GM19035 (cell line): ENCODE measurements at regions not wholly inside any gene's neighbourhood (a gene's known extent, or its start where the extent isn't known, plus 50 kb on each side); places are given as distances from the start of the nearest gene placed in this dataset.

Experiments used
- ATAC-seq: cut with Tn5 transposase; IDR thresholded peaks from one replicate; pipeline ENCODE4 v1.9.1; 2021; ENCODE audit not compliant: unreplicated experiment

DNA sequence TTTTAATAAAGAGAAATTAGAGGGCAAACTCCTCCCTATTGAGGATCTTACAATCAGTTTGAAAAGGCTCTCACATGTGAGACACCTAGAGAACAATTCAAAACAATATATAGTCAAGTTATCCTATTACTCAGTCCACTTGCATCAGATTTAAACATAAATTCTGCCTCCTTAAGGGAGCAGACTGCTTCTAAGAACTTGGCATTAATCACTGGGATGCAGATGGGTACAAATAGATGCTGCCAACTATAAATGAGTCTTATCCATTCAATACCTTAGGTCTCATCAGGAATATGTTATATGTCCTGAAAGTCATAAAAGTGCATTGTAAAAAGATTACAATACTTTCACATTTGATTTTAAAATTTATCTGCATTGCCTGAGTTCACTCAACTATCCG, 269.3 kb upstream of the KIRREL3 start:
- no peak for ATAC-seq

- no peak for ATAC-seq
These were observed 268.4 kb upstream of the KIRREL3 start for GRCh38 chr11:127268932-127269331.

DNA sequence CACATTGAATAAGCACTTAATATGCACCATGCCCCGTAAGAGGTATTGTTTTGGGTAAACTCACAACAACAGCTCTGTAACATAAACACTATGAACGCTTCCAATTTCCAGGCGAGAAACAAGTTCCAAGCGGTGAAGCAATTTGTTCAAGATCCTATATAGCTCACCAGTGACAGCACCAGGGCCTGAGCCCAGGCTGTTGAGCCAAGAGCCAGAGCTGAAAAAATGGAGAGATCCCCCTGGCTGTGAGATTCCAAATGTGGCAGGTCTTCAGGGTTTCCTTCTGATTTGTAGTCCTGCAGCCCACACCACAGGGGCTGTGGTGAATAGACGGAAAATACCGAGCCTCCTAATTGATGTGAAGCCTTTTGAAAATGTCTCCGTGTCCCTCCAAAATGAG, 268.0 kb upstream of the KIRREL3 start:
- ATAC-seq: no peak

DNA sequence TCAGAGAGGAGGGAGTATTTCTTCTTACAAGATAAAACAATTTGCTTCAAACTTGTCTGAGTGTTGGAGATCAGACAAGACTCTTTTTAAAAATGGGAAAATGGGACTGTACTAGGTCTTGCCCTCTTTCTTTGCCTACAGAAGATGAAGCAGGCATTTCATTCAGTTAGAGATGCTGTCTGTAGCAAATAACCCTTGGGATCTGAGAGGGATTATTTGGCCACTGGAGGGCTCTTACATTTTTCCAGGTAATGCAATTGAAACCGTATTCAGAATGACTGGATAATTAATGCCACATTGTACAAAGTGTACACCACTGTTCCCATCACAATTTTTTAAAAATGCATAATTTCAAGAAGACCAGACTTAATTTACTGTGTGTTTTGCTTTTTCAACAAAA, 258.5 kb upstream of the KIRREL3 start:
- no peak for ATAC-seq

GRCh38 chr11:127255209-127255608, 254.6 kb upstream of the KIRREL3 start:
- no peak for ATAC-seq

DNA sequence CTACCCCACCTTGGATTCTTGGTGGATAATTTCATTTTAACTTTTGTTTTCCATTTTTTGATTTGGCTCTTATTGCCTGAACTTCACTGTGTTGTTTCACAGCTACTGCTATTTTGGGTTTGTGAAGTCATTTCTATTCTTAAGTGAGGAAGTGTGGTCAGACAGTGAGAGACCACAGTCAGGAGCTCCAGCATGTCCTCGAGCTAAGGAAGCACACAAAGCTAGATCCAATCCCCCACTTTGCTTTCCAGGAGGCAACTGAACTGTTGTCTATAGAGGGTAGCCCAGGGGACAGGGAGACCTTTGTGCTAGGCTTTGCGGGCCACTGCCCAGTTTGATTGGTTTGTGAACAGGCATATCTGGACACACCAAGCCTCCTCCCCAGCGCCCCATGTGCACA, 251.8 kb upstream of the KIRREL3 start:
- peak; percentile 52 for ATAC-seq

- ATAC-seq: no peak
These were observed 249.0 kb upstream of the KIRREL3 start for GRCh38 chr11:127249576-127249975.

GRCh38 chr11:127248476-127248875, 247.9 kb upstream of the KIRREL3 start:
- ATAC-seq: no peak

DNA sequence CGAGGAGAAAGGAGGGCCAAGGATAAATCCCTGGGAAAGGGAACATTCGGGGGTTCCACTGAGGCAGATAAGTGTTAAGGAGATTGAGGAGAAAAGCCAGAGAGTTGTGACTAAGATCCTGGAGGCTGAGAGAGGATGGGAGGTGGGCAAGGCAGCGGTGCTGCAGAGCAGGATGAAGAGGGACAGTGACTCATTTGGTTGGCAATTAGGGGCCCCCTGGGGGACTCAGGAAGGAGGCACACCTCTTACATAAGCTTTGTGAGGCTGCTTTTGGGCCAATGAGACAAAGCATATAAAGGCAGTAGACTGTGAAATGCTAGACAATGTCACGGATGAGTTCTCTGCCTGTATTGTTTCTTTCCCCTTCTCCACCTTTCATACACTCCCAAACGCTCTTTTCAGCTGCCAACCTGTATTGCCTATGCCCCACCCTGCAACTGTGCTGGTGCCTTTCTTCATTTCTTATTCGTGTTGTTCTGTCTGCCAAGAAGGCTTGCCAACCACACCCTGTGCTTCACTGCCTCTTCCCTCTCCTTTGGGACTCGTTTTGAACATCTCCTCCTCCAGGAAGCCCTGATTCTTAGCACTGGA, 246.8 kb upstream of the KIRREL3 start:
- no peak for ATAC-seq

DNA sequence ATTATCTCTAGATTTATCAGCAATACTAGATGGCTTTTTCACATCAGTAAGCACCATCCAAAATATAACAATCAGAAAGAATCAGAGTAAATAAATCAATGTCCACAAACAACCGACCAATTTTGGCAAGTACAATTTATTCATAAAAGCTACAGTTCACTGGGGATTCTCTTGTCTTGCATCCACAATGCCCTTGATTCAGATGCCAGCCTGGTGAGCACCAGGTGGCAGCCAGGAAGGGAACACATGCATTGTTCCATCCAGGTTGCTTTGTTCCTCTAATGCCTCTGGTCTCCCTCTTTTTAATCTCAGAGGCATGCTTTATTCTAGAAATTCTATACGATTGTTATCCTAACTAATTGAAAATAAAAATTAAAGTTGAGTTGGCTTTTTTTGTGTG, 242.1 kb upstream of the KIRREL3 start:
- ATAC-seq: no peak

- ATAC-seq: no peak
These were observed 237.8 kb upstream of the KIRREL3 start for GRCh38 chr11:127238321-127238720.

DNA sequence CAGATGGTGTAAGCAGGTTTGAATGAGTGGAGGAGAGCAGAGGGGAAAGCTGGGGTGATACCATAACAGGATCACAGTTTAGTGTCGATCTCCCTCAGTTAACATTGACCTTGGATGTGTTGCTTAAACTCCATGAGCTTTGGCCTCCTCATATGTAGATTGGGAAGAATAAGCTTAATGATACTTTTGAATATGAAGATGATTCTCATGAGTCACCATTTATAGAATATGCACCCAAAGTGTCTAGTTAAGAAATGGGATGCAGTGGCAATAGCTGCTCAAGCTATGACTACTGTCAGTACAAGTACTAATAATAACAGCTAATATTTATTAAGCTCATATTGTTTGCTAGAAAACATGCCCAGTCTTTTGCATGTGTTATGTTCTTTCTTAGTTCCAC, 236.2 kb upstream of the KIRREL3 start:
- ATAC-seq: no peak

GRCh38 chr11:127233998-127234397, 233.4 kb upstream of the KIRREL3 start:
- ATAC-seq: no peak

- no peak for ATAC-seq
These were observed 229.8 kb upstream of the KIRREL3 start for GRCh38 chr11:127230392-127230791.

- no peak for ATAC-seq
These were observed 226.4 kb upstream of the KIRREL3 start for GRCh38 chr11:127226949-127227348.

- ATAC-seq: no peak
These were observed 225.8 kb upstream of the KIRREL3 start for GRCh38 chr11:127226380-127226779.

DNA sequence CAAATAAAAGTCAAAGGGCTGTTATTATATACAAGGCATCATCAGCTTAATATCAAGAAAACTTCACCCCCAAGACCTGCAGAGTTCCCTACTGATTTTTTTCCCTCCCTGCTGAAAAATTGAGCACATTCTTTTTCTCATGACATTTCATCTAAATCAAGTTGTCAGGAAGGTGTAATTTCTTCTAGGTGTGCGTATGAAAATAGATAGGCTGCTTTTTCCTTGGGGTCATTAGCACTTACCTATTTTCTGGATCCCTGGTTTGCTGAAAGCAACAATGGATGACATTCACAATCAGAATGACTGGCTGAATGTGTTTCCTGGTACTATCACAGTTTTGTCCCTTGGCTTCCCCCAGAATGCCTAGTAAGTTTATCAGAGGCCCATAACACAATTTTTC, 225.0 kb upstream of the KIRREL3 start:
- ATAC-seq: no peak

GRCh38 chr11:127224276-127224675, 223.7 kb upstream of the KIRREL3 start:
- ATAC-seq: no peak

GRCh38 chr11:127223633-127224032, 223.1 kb upstream of the KIRREL3 start:
- ATAC-seq: no peak

GRCh38 chr11:127223026-127223425, 222.5 kb upstream of the KIRREL3 start:
- ATAC-seq: no peak

- no peak for ATAC-seq
These were observed 219.1 kb upstream of the KIRREL3 start for GRCh38 chr11:127219704-127220103.

DNA sequence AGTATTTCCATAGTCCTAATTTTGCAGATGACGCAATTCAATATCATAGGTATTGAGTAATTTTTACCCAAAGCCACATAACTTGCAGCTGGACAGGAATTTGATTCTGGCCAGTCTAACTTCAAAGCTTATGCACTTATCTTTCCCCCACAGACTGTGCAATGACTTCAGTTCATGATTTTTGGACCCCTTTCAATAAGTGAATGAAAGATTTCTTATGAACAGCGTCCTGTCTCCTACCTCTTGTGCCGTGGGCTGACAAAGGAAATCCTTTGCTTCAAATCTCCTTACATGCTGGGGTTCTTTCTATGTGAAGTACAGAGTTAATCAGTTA, 217.7 kb upstream of the KIRREL3 start:
- ATAC-seq: no peak

GRCh38 chr11:127217452-127218274, 217.1 kb upstream of the KIRREL3 start:
- no peak for ATAC-seq
